Peyer's patch (tissue), 4 donors: ENCODE measurements at regions not wholly inside any gene's neighbourhood (a gene's known extent, or its start where the extent isn't known, plus 50 kb on each side); places are given as distances from the start of the nearest gene placed in this dataset.
"Not testable (repeated sequence)": the region's sequence is repeated elsewhere in the genome, so short reads cannot be mapped to it uniquely, and the experiment has no call there.

Experiments
- CTCF ChIP-seq, 6 experiments: fragments of 450-650 bp in 4 of 6; fragments of 200-600 bp in 2 of 6; sonication (generic) in 1 of 6; IDR thresholded peaks; one replicate each; pipeline ENCODE4 v1.5.1; 2017 to 2019; ENCODE audit warnings: antibody characterized with exemption in 6 of 6, mild to moderate bottlenecking in 3 of 6, moderate library complexity in 1 of 6
- POLR2A ChIP-seq, 2 donors: fragments of 450-650 bp; IDR thresholded peaks; one replicate each; pipeline ENCODE4 v1.5.1; 2017; ENCODE audit warnings: antibody characterized with exemption in 2 of 2, mild to moderate bottlenecking in 2 of 2, moderate library complexity in 2 of 2

- not testable (repeated sequence) for TF ChIP-seq POLR2A, CTCF (IDR thresholded peaks at IDR 0.05)
Measured at GRCh38 chr2:90019908-90020307, 1328.4 kb downstream of the RPIA start.
